Tongue (tissue), 1 donor: ENCODE measurements at regions not wholly inside any gene's neighbourhood (a gene's known extent, or its start where the extent isn't known, plus 50 kb on each side); places are given as distances from the start of the nearest gene placed in this dataset.
"Not testable (repeated sequence)": the region's sequence is repeated elsewhere in the genome, so short reads cannot be mapped to it uniquely, and the experiment has no call there.

ENCODE experiments used
- DNase-seq: peaks from one replicate; pipeline ENCODE4 v3.0.0-alpha.2; 2015

GRCh38 chr13:54268013-54268695 is 1239.5 kb downstream of the OLFM4 start:
- not testable (repeated sequence) for DNase-seq

GRCh38 chr13:54287062-54287764 is 1258.6 kb downstream of the OLFM4 start:
- no peak for DNase-seq

- DNase-seq: no peak
Measured at GRCh38 chr13:54301085-54301484, 1272.5 kb downstream of the OLFM4 start.

GRCh38 chr13:54305377-54305776 is 1276.8 kb downstream of the OLFM4 start:
- DNase-seq: no peak

- no peak for DNase-seq
Measured at GRCh38 chr13:54312885-54313284, 1284.3 kb downstream of the OLFM4 start.

GRCh38 chr13:54317722-54318121 is 1289.1 kb downstream of the OLFM4 start:
- no peak for DNase-seq

- DNase-seq: no peak
Measured at GRCh38 chr13:54337540-54337939, 1308.9 kb downstream of the OLFM4 start.

GRCh38 chr13:54347531-54347930 is 1318.9 kb downstream of the OLFM4 start:
- peak; percentile 63 for DNase-seq

GRCh38 chr13:54356209-54356608 is 1327.6 kb downstream of the OLFM4 start:
- no peak for DNase-seq

- DNase-seq: no peak
Measured at GRCh38 chr13:54356849-54357248, 1328.2 kb downstream of the OLFM4 start.

GRCh38 chr13:54357284-54357933 is 1328.8 kb downstream of the OLFM4 start:
- DNase-seq: no peak

GRCh38 chr13:54361460-54361859 is 1332.8 kb downstream of the OLFM4 start:
- no peak for DNase-seq

- DNase-seq: no peak
Measured at GRCh38 chr13:54366728-54367127, 1338.1 kb downstream of the OLFM4 start.

- DNase-seq: no peak
Measured at GRCh38 chr13:54367639-54368271, 1339.1 kb downstream of the OLFM4 start.

GRCh38 chr13:54368387-54368786 is 1339.8 kb downstream of the OLFM4 start:
- no peak for DNase-seq

- DNase-seq: no peak
Measured at GRCh38 chr13:54373211-54373610, 1344.6 kb downstream of the OLFM4 start.

- DNase-seq: no peak
Measured at GRCh38 chr13:54379461-54379860, 1350.8 kb downstream of the OLFM4 start.

GRCh38 chr13:54383604-54384003 is 1355.0 kb downstream of the OLFM4 start:
- no peak for DNase-seq

GRCh38 chr13:54387625-54388024 is 1359.0 kb downstream of the OLFM4 start:
- DNase-seq: no peak

GRCh38 chr13:54390841-54391240 is 1362.2 kb downstream of the OLFM4 start:
- no peak for DNase-seq

- DNase-seq: no peak
Measured at GRCh38 chr13:54394085-54394700, 1365.6 kb downstream of the OLFM4 start.

GRCh38 chr13:54394908-54395307 is 1366.3 kb downstream of the OLFM4 start:
- DNase-seq: no peak

GRCh38 chr13:54402495-54402894 is 1373.9 kb downstream of the OLFM4 start:
- no peak for DNase-seq
